ENCODE measurements at regions not wholly inside any gene's neighbourhood (a gene's known extent, or its start where the extent isn't known, plus 50 kb on each side); places are given as distances from the start of the nearest gene placed in this dataset.

DNA sequence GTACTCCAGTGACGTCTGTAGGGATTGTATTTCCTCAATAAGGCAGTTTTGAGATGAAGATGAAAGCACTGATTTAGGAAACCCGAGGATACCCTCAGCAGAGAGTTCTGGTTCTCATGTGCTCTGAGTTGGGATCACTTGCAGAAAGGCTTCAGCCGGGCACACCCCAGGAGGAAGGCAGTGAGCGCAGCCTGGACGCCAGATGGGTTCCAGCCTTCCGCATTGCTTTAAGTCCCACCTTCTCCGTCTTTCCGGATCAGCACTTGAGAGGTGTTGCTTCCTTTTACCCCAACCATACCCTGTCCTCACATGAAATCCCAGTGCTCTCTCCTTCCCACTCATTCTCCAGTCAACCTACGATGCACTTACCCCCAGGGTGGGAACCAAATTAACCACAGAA, 239.5 kb upstream of the CADM1 start:
- H3K4me3 ChIP-seq (ENCODE audit: low read length), result no peak overlapping the region
- Mint-ChIP-seq H3K36me3 (no peaks in the 10 kb centered on the region), H3K4me3 (no peak overlapping the region), H3K4me1 (no peaks in the 10 kb centered on the region), H3K27me3 (ENCODE audit: low read depth in 2 of 2) (peaks cover 5 to 8% of the 10 kb centered on the region in 2 donors), H3K27ac (no peak overlapping the region), H3K9me3 (peaks cover 0 to 3% of the 10 kb centered on the region in 2 donors)
- no peaks in the 10 kb centered on the region for H3K4me1 ChIP-seq (ENCODE audit: control insufficient read depth, insufficient read depth, low read length)
- WGBS (ENCODE audit: insufficient coverage), result 82% methylated on average over 8 of the region's 9 CpGs
- TF ChIP-seq, protein P1, sequence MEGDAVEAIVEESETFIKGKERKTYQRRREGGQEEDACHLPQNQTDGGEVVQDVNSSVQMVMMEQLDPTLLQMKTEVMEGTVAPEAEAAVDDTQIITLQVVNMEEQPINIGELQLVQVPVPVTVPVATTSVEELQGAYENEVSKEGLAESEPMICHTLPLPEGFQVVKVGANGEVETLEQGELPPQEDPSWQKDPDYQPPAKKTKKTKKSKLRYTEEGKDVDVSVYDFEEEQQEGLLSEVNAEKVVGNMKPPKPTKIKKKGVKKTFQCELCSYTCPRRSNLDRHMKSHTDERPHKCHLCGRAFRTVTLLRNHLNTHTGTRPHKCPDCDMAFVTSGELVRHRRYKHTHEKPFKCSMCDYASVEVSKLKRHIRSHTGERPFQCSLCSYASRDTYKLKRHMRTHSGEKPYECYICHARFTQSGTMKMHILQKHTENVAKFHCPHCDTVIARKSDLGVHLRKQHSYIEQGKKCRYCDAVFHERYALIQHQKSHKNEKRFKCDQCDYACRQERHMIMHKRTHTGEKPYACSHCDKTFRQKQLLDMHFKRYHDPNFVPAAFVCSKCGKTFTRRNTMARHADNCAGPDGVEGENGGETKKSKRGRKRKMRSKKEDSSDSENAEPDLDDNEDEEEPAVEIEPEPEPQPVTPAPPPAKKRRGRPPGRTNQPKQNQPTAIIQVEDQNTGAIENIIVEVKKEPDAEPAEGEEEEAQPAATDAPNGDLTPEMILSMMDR (IDR thresholded peaks at IDR 0.05), result no peak
- no peak overlapping the region for H3K27ac ChIP-seq (ENCODE audit: low read length)
- ATAC-seq, result no peak
- H3K9me3 ChIP-seq (ENCODE audit: control insufficient read depth, insufficient read depth, low read length), result no peaks in the 10 kb centered on the region
- H3K27me3 ChIP-seq (ENCODE audit: control insufficient read depth, insufficient read depth, low read length), result no peaks in the 10 kb centered on the region
- no peak for DNase-seq
- H3K36me3 ChIP-seq (ENCODE audit: control insufficient read depth, insufficient read depth, low read length), result no peaks in the 10 kb centered on the region
- intact Hi-C loops (cut with micrococcal nuclease), result no loop called here

DNA sequence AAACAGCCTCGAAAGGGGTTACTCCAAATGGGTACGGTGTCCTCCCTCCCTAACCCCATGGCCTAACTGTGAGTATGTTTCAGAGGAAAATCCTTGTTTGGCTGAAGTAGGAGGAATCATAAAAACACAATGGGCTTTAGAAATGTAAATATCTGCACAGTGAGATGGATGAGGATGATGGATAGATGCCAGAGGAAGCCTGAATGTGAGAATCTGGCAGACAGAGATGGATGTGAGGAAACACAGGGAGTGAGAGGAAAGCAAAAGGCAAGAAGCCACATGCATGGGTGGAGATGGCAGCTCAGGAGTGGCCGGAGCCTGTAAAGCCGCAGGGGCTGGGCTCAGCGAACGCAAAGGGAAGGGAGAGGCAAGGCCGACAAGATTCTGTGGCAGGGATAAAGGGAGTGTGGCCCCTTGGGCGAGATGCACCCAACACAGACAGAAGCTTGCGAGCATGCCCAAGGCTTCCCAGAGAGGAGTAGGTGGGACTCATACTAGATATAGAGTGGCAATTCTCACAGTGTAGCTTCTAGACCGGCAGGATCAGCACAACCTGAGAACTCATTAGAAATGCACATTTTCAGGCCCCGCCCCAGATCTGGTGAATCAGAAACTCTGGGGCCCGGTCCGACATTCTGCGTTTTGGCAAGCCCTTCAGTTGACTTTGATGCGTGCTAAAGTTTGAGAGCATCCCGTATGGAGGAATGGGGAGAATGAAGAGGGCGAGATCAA, 237.3 kb upstream of the CADM1 start:
- intact Hi-C loops (cut with micrococcal nuclease), result no loop called here

DNA sequence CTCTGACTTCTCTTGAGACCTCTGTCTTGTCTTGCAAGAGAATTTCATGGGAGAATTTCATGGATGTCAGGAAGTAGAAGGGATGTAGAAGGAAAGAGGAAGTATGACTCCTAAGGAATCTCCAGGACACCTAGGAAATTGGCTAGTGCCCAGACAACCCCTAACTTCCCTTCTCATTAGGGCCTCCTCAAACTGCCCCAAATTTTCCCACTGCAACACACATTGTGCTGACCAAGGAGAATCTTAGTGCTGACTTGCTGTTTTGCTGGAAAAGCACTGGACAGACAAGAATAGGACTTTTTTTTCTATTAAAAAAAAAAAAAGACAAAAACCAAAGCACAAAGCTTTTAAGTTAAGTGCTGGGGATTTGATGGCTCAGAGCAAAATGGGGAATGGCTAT, 236.1 kb upstream of the CADM1 start:
- ATAC-seq (no peak), DNase-seq (no peak)
- H3K4me3 ChIP-seq (ENCODE audit: low read length), result no peak overlapping the region
- intact Hi-C loops (cut with micrococcal nuclease), result no loop called here
- Mint-ChIP-seq H3K9me3 (peaks cover 0 to 3% of the 10 kb centered on the region in 2 donors), H3K4me1 (no peaks in the 10 kb centered on the region), H3K27me3 (ENCODE audit: low read depth in 2 of 2) (peaks cover 0 to 8% of the 10 kb centered on the region in 2 donors), H3K27ac (no peak overlapping the region), H3K4me3 (no peak overlapping the region), H3K36me3 (no peaks in the 10 kb centered on the region)
- no peaks in the 10 kb centered on the region for H3K36me3 ChIP-seq (ENCODE audit: control insufficient read depth, insufficient read depth, low read length)
- H3K27me3 ChIP-seq (ENCODE audit: control insufficient read depth, insufficient read depth, low read length), result no peaks in the 10 kb centered on the region
- H3K27ac ChIP-seq (ENCODE audit: low read length), result no peak overlapping the region
- no peaks in the 10 kb centered on the region for H3K4me1 ChIP-seq (ENCODE audit: control insufficient read depth, insufficient read depth, low read length)
- H3K9me3 ChIP-seq (ENCODE audit: control insufficient read depth, insufficient read depth, low read length), result no peaks in the 10 kb centered on the region
- TF ChIP-seq, protein P1 (IDR thresholded peaks at IDR 0.05), result no peak

More for the DNA sequence above, 237.3 kb upstream of the CADM1 start:
- Histone ChIP-seq H3K4me1 (ENCODE audit: control insufficient read depth, insufficient read depth, low read length) (no peaks in the 10 kb centered on the region), H3K4me3 (ENCODE audit: low read length) (no peak overlapping the region), H3K36me3 (ENCODE audit: control insufficient read depth, insufficient read depth, low read length) (no peaks in the 10 kb centered on the region), H3K27ac (ENCODE audit: low read length) (no peak overlapping the region), H3K27me3 (ENCODE audit: control insufficient read depth, insufficient read depth, low read length) (no peaks in the 10 kb centered on the region), H3K9me3 (ENCODE audit: control insufficient read depth, insufficient read depth, low read length) (no peaks in the 10 kb centered on the region)
- no peak overlapping the region for H3K4me3 Mint-ChIP-seq
- H3K36me3 Mint-ChIP-seq, result no peaks in the 10 kb centered on the region
- DNase-seq, result no peak
- WGBS (ENCODE audit: insufficient coverage), result 86% methylated on average over 16 of the region's 17 CpGs
- H3K4me1 Mint-ChIP-seq, result no peaks in the 10 kb centered on the region
- H3K9me3 Mint-ChIP-seq, result peaks cover 0 to 3% of the 10 kb centered on the region in 2 donors
- TF ChIP-seq, protein P1 (IDR thresholded peaks at IDR 0.05), result no peak
- peaks cover 0 to 8% of the 10 kb centered on the region in 2 donors for H3K27me3 Mint-ChIP-seq (ENCODE audit: low read depth in 2 of 2)
- ATAC-seq, result no peak
- H3K27ac Mint-ChIP-seq, result no peak overlapping the region

DNA sequence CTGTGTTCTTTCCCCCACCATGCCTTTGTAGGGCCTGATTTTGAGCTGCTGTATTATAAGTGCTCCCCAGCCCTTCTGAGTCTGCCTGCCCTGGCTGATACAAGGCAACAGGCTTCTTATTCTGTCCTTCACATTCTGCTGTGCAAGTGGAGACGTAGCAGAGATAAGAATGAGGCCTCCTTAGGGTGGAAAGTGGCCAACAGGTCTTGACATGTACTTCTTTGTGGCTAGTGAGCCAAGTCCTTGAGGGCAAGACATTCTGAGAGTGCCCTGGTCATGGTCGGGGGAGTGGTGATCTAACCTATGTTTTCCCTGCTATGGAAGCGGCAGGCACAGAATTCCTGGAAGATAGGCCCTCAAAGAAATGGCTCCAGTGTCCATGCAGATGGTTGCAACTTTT, 235.7 kb upstream of the CADM1 start:
- H3K9me3 ChIP-seq (ENCODE audit: control insufficient read depth, insufficient read depth, low read length), result no peaks in the 10 kb centered on the region
- WGBS (ENCODE audit: insufficient coverage), result 87% methylated on average over 3 of the region's 3 CpGs
- DNase-seq (no peak), ATAC-seq (no peak)
- no peak overlapping the region for H3K4me3 ChIP-seq (ENCODE audit: low read length)
- no peaks in the 10 kb centered on the region for H3K36me3 ChIP-seq (ENCODE audit: control insufficient read depth, insufficient read depth, low read length)
- intact Hi-C loops (cut with micrococcal nuclease), result no loop called here
- no peak overlapping the region for H3K27ac Mint-ChIP-seq
- peaks cover 0 to 8% of the 10 kb centered on the region in 2 donors for H3K27me3 Mint-ChIP-seq (ENCODE audit: low read depth in 2 of 2)
- H3K9me3 Mint-ChIP-seq, result peaks cover 0 to 3% of the 10 kb centered on the region in 2 donors
- H3K27me3 ChIP-seq (ENCODE audit: control insufficient read depth, insufficient read depth, low read length), result no peaks in the 10 kb centered on the region
- H3K36me3 Mint-ChIP-seq, result no peaks in the 10 kb centered on the region
- H3K4me1 Mint-ChIP-seq, result no peaks in the 10 kb centered on the region
- TF ChIP-seq, protein P1 (IDR thresholded peaks at IDR 0.05), result no peak
- H3K27ac ChIP-seq (ENCODE audit: low read length), result no peak overlapping the region
- no peak overlapping the region for H3K4me3 Mint-ChIP-seq
- no peaks in the 10 kb centered on the region for H3K4me1 ChIP-seq (ENCODE audit: control insufficient read depth, insufficient read depth, low read length)
